GM23338 (cell line): ENCODE measurements at regions not wholly inside any gene's neighbourhood (a gene's known extent, or its start where the extent isn't known, plus 50 kb on each side); places are given as distances from the start of the nearest gene placed in this dataset.

Source experiments
- ATAC-seq: fragments of 200-7000 bp; cut with Tn5 transposase; 3 replicates; pipeline ENCODE4 v1.9.1; 2020
- DNase-seq: peaks from one replicate; pipeline ENCODE4 v3.0.0-alpha.2; 2015; ENCODE audit warnings: low spot score
- H2AFZ ChIP-seq: fragments of 200-600 bp; sonication (generic); 2 replicates; pipeline ENCODE4 v1.8.0; 2016; ENCODE audit warnings: antibody characterized with exemption, mild to moderate bottlenecking, moderate library complexity
- H3F3A ChIP-seq: fragments of 200-600 bp; sonication (generic); replicated peaks from 2 replicates; pipeline ENCODE4 v1.8.0; 2017; ENCODE audit warnings: antibody characterized with exemption, mixed run types, low read depth
- H3K27ac ChIP-seq: fragments of 200-600 bp; sonication (generic); 2 replicates; pipeline ENCODE4 v1.6.1; 2016; ENCODE audit warnings: low read depth
- H3K27me3 ChIP-seq: fragments of 200-600 bp; sonication (generic); 2 replicates; pipeline ENCODE4 v1.8.0; 2016; ENCODE audit warnings: mild to moderate bottlenecking, mixed run types, moderate library complexity; ENCODE audit not compliant: insufficient read depth
- H3K36me3 ChIP-seq: fragments of 200-600 bp; sonication (generic); 2 replicates; pipeline ENCODE4 v1.8.0; 2016; ENCODE audit warnings: mild to moderate bottlenecking; ENCODE audit not compliant: insufficient read depth
- H3K4me1 ChIP-seq: fragments of 200-600 bp; sonication (generic); 2 replicates; pipeline ENCODE4 v1.8.0; 2016; ENCODE audit warnings: mild to moderate bottlenecking, moderate library complexity; ENCODE audit not compliant: insufficient read depth
- H3K4me2 ChIP-seq: fragments of 200-600 bp; sonication (generic); 2 replicates; pipeline ENCODE4 v1.7.1; 2017; ENCODE audit warnings: mixed run types
- H3K4me3 ChIP-seq: fragments of 200-600 bp; sonication (generic); 2 replicates; pipeline ENCODE4 v1.6.1; 2016; ENCODE audit warnings: mixed run types
- H3K79me2 ChIP-seq: fragments of 200-600 bp; sonication (generic); replicated peaks from 2 replicates; pipeline ENCODE4 v1.8.0; 2017; ENCODE audit warnings: mild to moderate bottlenecking; ENCODE audit not compliant: insufficient read depth
- H3K9me2 ChIP-seq: fragments of 200-600 bp; sonication (generic); 2 replicates; pipeline ENCODE4 v1.8.0; 2017; ENCODE audit not compliant: insufficient read depth
- H4K20me1 ChIP-seq: fragments of 200-600 bp; sonication (generic); replicated peaks from 2 replicates; pipeline ENCODE4 v1.8.0; 2017; ENCODE audit warnings: mild to moderate bottlenecking; ENCODE audit not compliant: insufficient read depth
- H3K27ac Mint-ChIP-seq: 2 replicates; pipeline ENCODE4 v1.8.0; 2020; ENCODE audit warnings: inconsistent platforms, mild to moderate bottlenecking, moderate library complexity, mixed read lengths
- H3K27me3 Mint-ChIP-seq: 3 replicates; pipeline ENCODE4 v1.8.0; 2022; ENCODE audit warnings: low read depth, mild to moderate bottlenecking, moderate library complexity, mixed read lengths, inconsistent platforms; ENCODE audit not compliant: insufficient read depth, poor library complexity
- H3K36me3 Mint-ChIP-seq: 3 replicates; pipeline ENCODE4 v1.8.0; 2021; ENCODE audit warnings: low read depth, mild to moderate bottlenecking, inconsistent platforms, moderate library complexity, mixed read lengths
- H3K4me1 Mint-ChIP-seq: 3 replicates; pipeline ENCODE4 v1.8.0; 2020; ENCODE audit warnings: mild to moderate bottlenecking, inconsistent platforms, mixed read lengths
- H3K4me3 Mint-ChIP-seq: 3 replicates; pipeline ENCODE4 v1.8.0; 2021; ENCODE audit warnings: moderate library complexity, mild to moderate bottlenecking, inconsistent platforms, mixed read lengths
- H3K9me3 Mint-ChIP-seq: 3 replicates; pipeline ENCODE4 v1.8.0; 2020; ENCODE audit warnings: moderate library complexity, mild to moderate bottlenecking, inconsistent platforms, mixed read lengths
- CREB1 ChIP-seq: fragments of 250-450 bp; sonication (Bioruptor Pico); IDR thresholded peaks from 2 replicates; pipeline ENCODE4 v1.5.0; 2020; ENCODE audit warnings: low read depth, mild to moderate bottlenecking, moderate library complexity
- ETS1 ChIP-seq: IDR thresholded peaks from 2 replicates; pipeline ENCODE4 v1.6.1; 2016; ENCODE audit warnings: antibody characterized with exemption
- EZH2 ChIP-seq: fragments of 200-600 bp; sonication (generic); IDR thresholded peaks from one replicate; pipeline ENCODE4 v1.8.0; 2017; ENCODE audit warnings: antibody characterized with exemption, mild to moderate bottlenecking, low read depth; ENCODE audit not compliant: unreplicated experiment
- EZH2phosphoT487 ChIP-seq: fragments of 200-600 bp; sonication (generic); IDR thresholded peaks from one replicate; pipeline ENCODE4 v1.8.1; 2018; ENCODE audit warnings: antibody characterized with exemption; ENCODE audit not compliant: unreplicated experiment
- JUNB ChIP-seq: IDR thresholded peaks from one replicate; pipeline ENCODE4 v1.6.1; 2016; ENCODE audit warnings: antibody characterized with exemption; ENCODE audit not compliant: unreplicated experiment
- POLR2AphosphoS5 ChIP-seq: IDR thresholded peaks from 2 replicates; pipeline ENCODE4 v1.6.1; 2016; ENCODE audit warnings: antibody characterized with exemption, low read depth
- ZNF114 ChIP-seq: fragments of 250-450 bp; sonication (Bioruptor Pico); IDR thresholded peaks from 2 replicates; pipeline ENCODE4 v1.5.0; 2020; ENCODE audit warnings: mild to moderate bottlenecking, moderate library complexity
- ZNF331 ChIP-seq: fragments of 250-450 bp; sonication (Bioruptor Pico); IDR thresholded peaks from 2 replicates; pipeline ENCODE4 v1.5.0; 2020; ENCODE audit warnings: low read depth, mild to moderate bottlenecking, moderate library complexity
- ZNF462 ChIP-seq: fragments of 250-450 bp; sonication (Bioruptor Pico); IDR thresholded peaks from 2 replicates; pipeline ENCODE4 v1.5.0; 2020; ENCODE audit warnings: mild to moderate bottlenecking, moderate library complexity
- TF ChIP-seq, protein P1 (sequence below): IDR thresholded peaks from one replicate; pipeline ENCODE4 v1.6.1; 2018; ENCODE audit warnings: antibody characterized with exemption; ENCODE audit not compliant: unreplicated experiment

- TF ChIP-seq ZNF331 (CRISPR knock-in tag): no peak
- H2AFZ ChIP-seq: no peak overlapping the region
- Mint-ChIP-seq H3K27me3 (no peaks in the 10 kb centered on the region), H3K4me1 (no peaks in the 10 kb centered on the region), H3K27ac (peak overlapping the region; percentile 65; the same call in 1 of the 2 replicates), H3K4me3 (no peak overlapping the region), H3K9me3 (no peaks in the 10 kb centered on the region), H3K36me3 (no peaks in the 10 kb centered on the region)
- H3K27me3 ChIP-seq: no peaks in the 10 kb centered on the region
- no peak overlapping the region for H3K27ac ChIP-seq
- ATAC-seq (no peak), DNase-seq (no peak)
- no peaks in the 10 kb centered on the region for H3K9me2 ChIP-seq
- no peaks in the 10 kb centered on the region for H3K79me2 ChIP-seq
- H3K4me2 ChIP-seq: no peak overlapping the region
- H3F3A ChIP-seq: no peaks in the 10 kb centered on the region
- no peak overlapping the region for H3K4me3 ChIP-seq
- H3K4me1 ChIP-seq: no peaks in the 10 kb centered on the region
- H4K20me1 ChIP-seq: no peaks in the 10 kb centered on the region
- no peaks in the 10 kb centered on the region for H3K36me3 ChIP-seq
These were observed 172.1 kb upstream of the ZRANB2 start for GRCh38 chr1:71252900-71253299.

DNA sequence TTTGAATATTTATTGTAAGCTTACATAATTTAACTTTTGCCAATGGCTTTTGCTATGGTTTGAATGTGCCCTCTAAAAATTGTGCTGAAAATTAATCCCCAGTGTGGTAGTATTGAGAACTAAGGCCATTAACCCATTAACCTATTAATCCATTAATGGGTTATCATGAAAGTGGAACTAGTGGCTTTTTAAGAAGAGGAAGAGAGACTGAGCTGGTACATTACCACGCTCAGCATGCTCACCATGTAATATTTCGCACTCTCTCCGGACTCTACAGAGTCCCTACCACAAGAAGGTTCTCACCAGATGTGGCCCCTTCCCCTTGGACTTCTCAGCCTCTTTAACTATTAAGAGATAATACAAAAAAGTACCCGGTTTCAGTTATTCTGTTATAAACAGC, 164.4 kb upstream of the ZRANB2 start:
- no peak overlapping the region for H3K4me3 Mint-ChIP-seq
- Histone ChIP-seq H4K20me1 (no peaks in the 10 kb centered on the region), H3F3A (no peaks in the 10 kb centered on the region), H3K36me3 (no peaks in the 10 kb centered on the region), H3K27ac (no peak overlapping the region), H3K79me2 (no peaks in the 10 kb centered on the region), H3K4me2 (no peak overlapping the region), H3K4me1 (no peaks in the 10 kb centered on the region), H3K4me3 (no peak overlapping the region), H3K27me3 (no peaks in the 10 kb centered on the region), H3K9me2 (no peaks in the 10 kb centered on the region), H2AFZ (no peak overlapping the region)
- no peaks in the 10 kb centered on the region for H3K9me3 Mint-ChIP-seq
- ATAC-seq (no peak), DNase-seq (no peak)
- no peak overlapping the region for H3K27ac Mint-ChIP-seq
- H3K36me3 Mint-ChIP-seq: no peaks in the 10 kb centered on the region
- no peaks in the 10 kb centered on the region for H3K27me3 Mint-ChIP-seq
- no peaks in the 10 kb centered on the region for H3K4me1 Mint-ChIP-seq
- TF ChIP-seq ZNF331 (CRISPR knock-in tag) (no peak), CREB1 (CRISPR knock-in tag) (no peak), EZH2 (no peak), EZH2phosphoT487 (no peak), ZNF114 (CRISPR knock-in tag) (no peak), ETS1 (no peak), ZNF462 (CRISPR knock-in tag) (no peak), POLR2AphosphoS5 (no peak), JUNB (no peak)
- TF ChIP-seq, protein P1, sequence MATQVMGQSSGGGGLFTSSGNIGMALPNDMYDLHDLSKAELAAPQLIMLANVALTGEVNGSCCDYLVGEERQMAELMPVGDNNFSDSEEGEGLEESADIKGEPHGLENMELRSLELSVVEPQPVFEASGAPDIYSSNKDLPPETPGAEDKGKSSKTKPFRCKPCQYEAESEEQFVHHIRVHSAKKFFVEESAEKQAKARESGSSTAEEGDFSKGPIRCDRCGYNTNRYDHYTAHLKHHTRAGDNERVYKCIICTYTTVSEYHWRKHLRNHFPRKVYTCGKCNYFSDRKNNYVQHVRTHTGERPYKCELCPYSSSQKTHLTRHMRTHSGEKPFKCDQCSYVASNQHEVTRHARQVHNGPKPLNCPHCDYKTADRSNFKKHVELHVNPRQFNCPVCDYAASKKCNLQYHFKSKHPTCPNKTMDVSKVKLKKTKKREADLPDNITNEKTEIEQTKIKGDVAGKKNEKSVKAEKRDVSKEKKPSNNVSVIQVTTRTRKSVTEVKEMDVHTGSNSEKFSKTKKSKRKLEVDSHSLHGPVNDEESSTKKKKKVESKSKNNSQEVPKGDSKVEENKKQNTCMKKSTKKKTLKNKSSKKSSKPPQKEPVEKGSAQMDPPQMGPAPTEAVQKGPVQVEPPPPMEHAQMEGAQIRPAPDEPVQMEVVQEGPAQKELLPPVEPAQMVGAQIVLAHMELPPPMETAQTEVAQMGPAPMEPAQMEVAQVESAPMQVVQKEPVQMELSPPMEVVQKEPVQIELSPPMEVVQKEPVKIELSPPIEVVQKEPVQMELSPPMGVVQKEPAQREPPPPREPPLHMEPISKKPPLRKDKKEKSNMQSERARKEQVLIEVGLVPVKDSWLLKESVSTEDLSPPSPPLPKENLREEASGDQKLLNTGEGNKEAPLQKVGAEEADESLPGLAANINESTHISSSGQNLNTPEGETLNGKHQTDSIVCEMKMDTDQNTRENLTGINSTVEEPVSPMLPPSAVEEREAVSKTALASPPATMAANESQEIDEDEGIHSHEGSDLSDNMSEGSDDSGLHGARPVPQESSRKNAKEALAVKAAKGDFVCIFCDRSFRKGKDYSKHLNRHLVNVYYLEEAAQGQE: no peak
